ENCODE measurements at regions not wholly inside any gene's neighbourhood (a gene's known extent, or its start where the extent isn't known, plus 50 kb on each side); places are given as distances from the start of the nearest gene placed in this dataset.

DNA sequence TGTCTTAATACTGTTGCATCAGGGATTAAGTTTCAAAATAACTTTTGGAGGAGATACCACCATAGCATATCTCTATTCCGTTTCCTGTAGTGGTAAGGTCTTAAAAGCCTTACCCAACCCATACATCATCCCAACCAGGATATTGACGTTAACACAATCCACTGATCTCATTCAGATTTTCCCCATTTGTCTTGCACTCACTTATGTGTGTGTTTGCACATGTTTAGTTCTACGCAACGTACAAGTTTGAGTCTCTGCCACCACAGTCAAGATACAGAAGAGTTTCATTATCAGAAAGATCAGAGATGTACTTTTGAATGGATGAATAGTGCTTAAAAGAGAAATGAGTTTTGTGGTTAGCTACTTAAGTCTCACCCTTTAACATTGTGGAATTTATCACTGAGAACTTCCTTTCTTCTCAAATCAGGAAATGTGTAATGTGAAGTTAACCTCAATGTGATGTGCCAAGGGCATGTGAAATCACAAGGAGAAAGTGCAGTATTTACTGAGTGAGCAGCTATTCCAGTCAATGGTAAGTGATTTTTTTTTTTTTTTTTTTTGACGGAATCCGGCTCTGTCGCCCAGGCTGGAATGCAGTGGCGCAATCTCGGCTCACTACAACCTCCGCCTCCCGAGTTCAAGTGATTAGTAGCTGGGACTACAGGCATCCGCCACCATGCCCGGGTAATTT lies 69.2 kb upstream of the EPHA4 start:
- H3K27me3 Mint-ChIP-seq (ENCODE audit: low read depth in 3 of 3): peaks cover 0 to 1% (median 0%) of the 10 kb centered on the region in 3 donors

DNA sequence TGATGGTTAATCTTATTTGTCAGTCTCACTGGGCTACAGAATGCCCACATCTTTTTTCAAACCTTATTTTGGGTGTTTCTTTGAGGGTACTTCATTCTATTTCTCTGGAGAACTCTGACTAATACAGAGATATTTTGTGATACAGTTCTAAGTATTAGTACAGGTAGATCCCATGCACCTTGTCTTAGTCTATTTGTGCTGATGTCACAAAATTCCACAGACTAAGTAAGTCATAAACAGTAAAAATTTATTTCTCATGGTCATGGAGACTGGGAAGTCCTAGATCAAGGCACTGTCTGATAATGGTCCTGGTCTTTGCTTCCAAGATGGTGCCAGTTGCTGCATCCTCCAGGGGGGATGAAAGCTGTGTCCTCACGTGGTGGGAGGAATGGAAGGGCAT lies 68.6 kb upstream of the EPHA4 start:
- H3K9me3 ChIP-seq (replicated peaks in 1 of 2; ENCODE audit: control insufficient read depth in 1 of 2, insufficient read depth in 1 of 2, low read length in 2 of 2): peaks cover 6 to 10% of the 10 kb centered on the region in 2 donors
- no peaks in the 10 kb centered on the region for H4K20me1 ChIP-seq (ENCODE audit: insufficient read depth, low read length)
- no peaks in the 10 kb centered on the region for H3K27me3 ChIP-seq (ENCODE audit: control insufficient read depth in 2 of 2, insufficient read depth in 2 of 2, low read length in 2 of 2)
- intact Hi-C loops (cut with micrococcal nuclease): no loop called here
- no peak overlapping the region for H3K9ac ChIP-seq (ENCODE audit: insufficient read depth, low read length, poor library complexity, severe bottlenecking)
- peaks cover 0 to 1% (median 0%) of the 10 kb centered on the region in 3 donors for H3K27me3 Mint-ChIP-seq (ENCODE audit: low read depth in 3 of 3)
- H3K4me3 ChIP-seq (replicated peaks in 1 of 3; ENCODE audit: low read depth in 2 of 3, low read length in 3 of 3): no peak overlapping the region
- no CpG with 5 or more reads among the region's 1 CpG for WGBS (ENCODE audit: insufficient coverage)
- no peaks in the 10 kb centered on the region for H3K79me2 ChIP-seq (ENCODE audit: insufficient read depth, low read length)
- H3K9me3 Mint-ChIP-seq: peaks cover 0 to 10% (median 4%) of the 10 kb centered on the region in 7 donors
- no peaks in the 10 kb centered on the region for H3K4me1 ChIP-seq (ENCODE audit: control insufficient read depth in 1 of 2, insufficient read depth in 2 of 2, low read length in 2 of 2)
- no peaks in the 10 kb centered on the region for H3K4me1 Mint-ChIP-seq
- H3K27ac ChIP-seq (ENCODE audit: low read depth in 1 of 2, low read length in 2 of 2): no peak overlapping the region
- no peaks in the 10 kb centered on the region for H3K36me3 ChIP-seq (replicated peaks in 1 of 2; ENCODE audit: control insufficient read depth in 1 of 2, insufficient read depth in 2 of 2, low read length in 2 of 2)
- TF ChIP-seq, protein P1, sequence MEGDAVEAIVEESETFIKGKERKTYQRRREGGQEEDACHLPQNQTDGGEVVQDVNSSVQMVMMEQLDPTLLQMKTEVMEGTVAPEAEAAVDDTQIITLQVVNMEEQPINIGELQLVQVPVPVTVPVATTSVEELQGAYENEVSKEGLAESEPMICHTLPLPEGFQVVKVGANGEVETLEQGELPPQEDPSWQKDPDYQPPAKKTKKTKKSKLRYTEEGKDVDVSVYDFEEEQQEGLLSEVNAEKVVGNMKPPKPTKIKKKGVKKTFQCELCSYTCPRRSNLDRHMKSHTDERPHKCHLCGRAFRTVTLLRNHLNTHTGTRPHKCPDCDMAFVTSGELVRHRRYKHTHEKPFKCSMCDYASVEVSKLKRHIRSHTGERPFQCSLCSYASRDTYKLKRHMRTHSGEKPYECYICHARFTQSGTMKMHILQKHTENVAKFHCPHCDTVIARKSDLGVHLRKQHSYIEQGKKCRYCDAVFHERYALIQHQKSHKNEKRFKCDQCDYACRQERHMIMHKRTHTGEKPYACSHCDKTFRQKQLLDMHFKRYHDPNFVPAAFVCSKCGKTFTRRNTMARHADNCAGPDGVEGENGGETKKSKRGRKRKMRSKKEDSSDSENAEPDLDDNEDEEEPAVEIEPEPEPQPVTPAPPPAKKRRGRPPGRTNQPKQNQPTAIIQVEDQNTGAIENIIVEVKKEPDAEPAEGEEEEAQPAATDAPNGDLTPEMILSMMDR (IDR thresholded peaks at IDR 0.05): no peak
- no peak for DNase-seq
- no peak overlapping the region for H3K27ac Mint-ChIP-seq
- no peaks in the 10 kb centered on the region for H3K36me3 Mint-ChIP-seq
- H3K4me2 ChIP-seq (replicated peaks; ENCODE audit: extremely low read depth, low read length, poor library complexity, severe bottlenecking): no peak overlapping the region
- no peak overlapping the region for H2AFZ ChIP-seq (ENCODE audit: insufficient read depth, low read depth, low read length, poor library complexity, severe bottlenecking)
- no peak overlapping the region for H3K4me3 Mint-ChIP-seq

More for the DNA sequence above, 69.2 kb upstream of the EPHA4 start:
- intact Hi-C loops (cut with micrococcal nuclease): no loop called here
- Mint-ChIP-seq H3K9me3 (peaks cover 0 to 10% (median 4%) of the 10 kb centered on the region in 7 donors), H3K4me3 (no peak overlapping the region), H3K36me3 (no peaks in the 10 kb centered on the region), H3K27ac (no peak overlapping the region), H3K4me1 (no peaks in the 10 kb centered on the region)
- DNase-seq: no peak
- H3K36me3 ChIP-seq (replicated peaks in 1 of 2; ENCODE audit: control insufficient read depth in 1 of 2, insufficient read depth in 2 of 2, low read length in 2 of 2): no peaks in the 10 kb centered on the region
- no peaks in the 10 kb centered on the region for H3K4me1 ChIP-seq (ENCODE audit: control insufficient read depth in 1 of 2, insufficient read depth in 2 of 2, low read length in 2 of 2)
- H4K20me1 ChIP-seq (ENCODE audit: insufficient read depth, low read length): no peaks in the 10 kb centered on the region
- no peak overlapping the region for H2AFZ ChIP-seq (ENCODE audit: insufficient read depth, low read depth, low read length, poor library complexity, severe bottlenecking)
- H3K9me3 ChIP-seq (replicated peaks in 1 of 2; ENCODE audit: control insufficient read depth in 1 of 2, insufficient read depth in 1 of 2, low read length in 2 of 2): peaks cover 6 to 12% of the 10 kb centered on the region in 2 donors
- H3K4me3 ChIP-seq (replicated peaks in 1 of 3; ENCODE audit: low read depth in 2 of 3, low read length in 3 of 3): no peak overlapping the region
- no peaks in the 10 kb centered on the region for H3K79me2 ChIP-seq (ENCODE audit: insufficient read depth, low read length)
- TF ChIP-seq, protein P1 (IDR thresholded peaks at IDR 0.05): no peak
- no peak overlapping the region for H3K9ac ChIP-seq (ENCODE audit: insufficient read depth, low read length, poor library complexity, severe bottlenecking)
- H3K27ac ChIP-seq (ENCODE audit: low read depth in 1 of 2, low read length in 2 of 2): no peak overlapping the region
- WGBS (ENCODE audit: insufficient coverage): 40% methylated on average over 3 of the region's 13 CpGs
- H3K4me2 ChIP-seq (replicated peaks; ENCODE audit: extremely low read depth, low read length, poor library complexity, severe bottlenecking): no peak overlapping the region
- H3K27me3 ChIP-seq (ENCODE audit: control insufficient read depth in 2 of 2, insufficient read depth in 2 of 2, low read length in 2 of 2): no peaks in the 10 kb centered on the region

Data from CD14-positive monocyte (primary cell).